ENCODE measurements at regions not wholly inside any gene's neighbourhood (a gene's known extent, or its start where the extent isn't known, plus 50 kb on each side); places are given as distances from the start of the nearest gene placed in this dataset.

DNA sequence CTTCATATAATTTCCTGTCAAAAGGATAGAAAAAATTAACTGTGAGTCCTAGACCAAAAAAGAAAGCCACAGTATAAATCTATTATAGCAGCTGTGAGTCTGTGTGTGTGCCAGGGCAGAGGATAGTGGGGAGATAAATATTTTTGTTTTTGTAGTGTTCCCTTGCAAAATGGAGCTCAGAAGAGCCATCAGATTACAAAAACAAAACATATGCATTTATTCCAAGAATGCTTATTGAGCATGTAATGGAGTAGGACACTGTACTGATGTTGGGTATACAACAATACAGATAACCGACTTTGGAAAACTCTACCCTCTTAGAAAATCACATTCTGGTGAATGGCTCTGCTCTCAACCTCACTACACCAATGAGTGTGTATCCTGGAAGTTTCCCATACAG, 111.0 kb downstream of the DMAC1 start:
- Histone ChIP-seq H3K36me3 (ENCODE audit: control insufficient read depth, insufficient read depth, low read length) (no peaks in the 10 kb centered on the region), H3K4me1 (no peaks in the 10 kb centered on the region), H3K4me2 (ENCODE audit: low read length) (no peak overlapping the region), H3K79me2 (no peaks in the 10 kb centered on the region), H3K4me3 (ENCODE audit: low read depth, low read length) (no peak overlapping the region), H3K9me3 (ENCODE audit: control insufficient read depth, low read length) (no peaks in the 10 kb centered on the region), H3K27ac (no peak overlapping the region), H3K27me3 (ENCODE audit: control insufficient read depth, insufficient read depth, low read length) (no peaks in the 10 kb centered on the region), H2AFZ (no peak overlapping the region), H3K9ac (no peak overlapping the region)
- TF ChIP-seq, protein P1, sequence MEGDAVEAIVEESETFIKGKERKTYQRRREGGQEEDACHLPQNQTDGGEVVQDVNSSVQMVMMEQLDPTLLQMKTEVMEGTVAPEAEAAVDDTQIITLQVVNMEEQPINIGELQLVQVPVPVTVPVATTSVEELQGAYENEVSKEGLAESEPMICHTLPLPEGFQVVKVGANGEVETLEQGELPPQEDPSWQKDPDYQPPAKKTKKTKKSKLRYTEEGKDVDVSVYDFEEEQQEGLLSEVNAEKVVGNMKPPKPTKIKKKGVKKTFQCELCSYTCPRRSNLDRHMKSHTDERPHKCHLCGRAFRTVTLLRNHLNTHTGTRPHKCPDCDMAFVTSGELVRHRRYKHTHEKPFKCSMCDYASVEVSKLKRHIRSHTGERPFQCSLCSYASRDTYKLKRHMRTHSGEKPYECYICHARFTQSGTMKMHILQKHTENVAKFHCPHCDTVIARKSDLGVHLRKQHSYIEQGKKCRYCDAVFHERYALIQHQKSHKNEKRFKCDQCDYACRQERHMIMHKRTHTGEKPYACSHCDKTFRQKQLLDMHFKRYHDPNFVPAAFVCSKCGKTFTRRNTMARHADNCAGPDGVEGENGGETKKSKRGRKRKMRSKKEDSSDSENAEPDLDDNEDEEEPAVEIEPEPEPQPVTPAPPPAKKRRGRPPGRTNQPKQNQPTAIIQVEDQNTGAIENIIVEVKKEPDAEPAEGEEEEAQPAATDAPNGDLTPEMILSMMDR (IDR thresholded peaks at IDR 0.05): no peak

DNA sequence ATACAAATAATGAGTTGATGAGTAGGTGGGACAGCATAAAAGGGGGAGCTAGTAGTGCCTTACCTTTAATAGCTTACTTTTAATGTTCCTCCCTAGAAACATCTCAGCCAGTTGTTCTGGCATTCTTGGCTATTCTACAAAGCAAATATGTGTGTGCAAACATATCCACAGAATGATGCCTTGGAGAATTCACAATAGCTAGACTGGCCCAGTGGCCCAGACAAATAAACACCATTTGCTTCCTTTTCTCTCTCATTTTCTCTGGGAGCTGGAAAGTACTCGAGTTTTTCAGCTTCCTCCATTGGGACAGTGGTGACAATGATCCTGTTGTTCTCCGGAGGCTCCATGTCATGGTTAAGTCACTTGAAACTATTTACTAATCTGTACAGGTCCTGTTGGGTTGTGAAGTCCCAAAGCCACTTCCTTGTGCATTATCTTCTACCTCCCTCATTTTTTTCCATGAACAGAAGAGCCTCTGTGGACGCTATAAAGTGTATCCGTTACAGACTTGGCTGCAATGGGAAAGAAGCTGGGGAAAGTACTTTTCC, 122.9 kb downstream of the DMAC1 start:
- no peaks in the 10 kb centered on the region for H3K9me3 ChIP-seq (ENCODE audit: control insufficient read depth, low read length)
- no peaks in the 10 kb centered on the region for H3K79me2 ChIP-seq
- no peak overlapping the region for H3K27ac ChIP-seq
- H3K36me3 ChIP-seq (ENCODE audit: control insufficient read depth, insufficient read depth, low read length): no peaks in the 10 kb centered on the region
- no peak overlapping the region for H2AFZ ChIP-seq
- H3K4me1 ChIP-seq: no peaks in the 10 kb centered on the region
- no peak overlapping the region for H3K4me3 ChIP-seq (ENCODE audit: low read depth, low read length)
- no peak overlapping the region for H3K9ac ChIP-seq
- H3K27me3 ChIP-seq (ENCODE audit: control insufficient read depth, insufficient read depth, low read length): no peaks in the 10 kb centered on the region
- TF ChIP-seq, protein P1 (IDR thresholded peaks at IDR 0.05): no peak
- H3K4me2 ChIP-seq (ENCODE audit: low read length): no peak overlapping the region

DNA sequence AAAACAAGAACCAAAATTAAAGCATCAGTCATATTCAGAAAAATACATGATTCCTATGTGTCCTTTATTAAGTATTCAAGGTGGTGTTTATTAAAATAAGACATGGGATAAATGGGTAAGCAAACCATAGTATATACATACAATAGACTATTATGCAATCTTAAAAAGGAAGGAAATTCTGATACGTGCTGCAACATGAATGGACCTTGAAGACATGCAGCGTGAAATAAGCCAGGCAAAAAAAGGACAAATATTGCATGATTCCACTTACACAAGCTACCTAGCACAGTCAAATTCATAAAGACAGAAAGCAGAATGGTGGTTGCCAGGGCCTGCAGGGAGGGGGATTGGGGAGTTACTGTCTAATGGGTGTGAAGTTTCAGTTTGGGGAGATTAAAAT, 127.7 kb downstream of the DMAC1 start:
- Histone ChIP-seq H3K4me1 (no peaks in the 10 kb centered on the region), H3K9me3 (ENCODE audit: control insufficient read depth, low read length) (no peaks in the 10 kb centered on the region), H3K27me3 (ENCODE audit: control insufficient read depth, insufficient read depth, low read length) (no peaks in the 10 kb centered on the region), H3K79me2 (no peaks in the 10 kb centered on the region), H3K4me3 (ENCODE audit: low read depth, low read length) (no peak overlapping the region), H2AFZ (no peak overlapping the region), H3K4me2 (ENCODE audit: low read length) (no peak overlapping the region), H3K36me3 (ENCODE audit: control insufficient read depth, insufficient read depth, low read length) (no peaks in the 10 kb centered on the region), H3K9ac (no peak overlapping the region), H3K27ac (no peak overlapping the region)
- TF ChIP-seq, protein P1 (IDR thresholded peaks at IDR 0.05): no peak

DNA sequence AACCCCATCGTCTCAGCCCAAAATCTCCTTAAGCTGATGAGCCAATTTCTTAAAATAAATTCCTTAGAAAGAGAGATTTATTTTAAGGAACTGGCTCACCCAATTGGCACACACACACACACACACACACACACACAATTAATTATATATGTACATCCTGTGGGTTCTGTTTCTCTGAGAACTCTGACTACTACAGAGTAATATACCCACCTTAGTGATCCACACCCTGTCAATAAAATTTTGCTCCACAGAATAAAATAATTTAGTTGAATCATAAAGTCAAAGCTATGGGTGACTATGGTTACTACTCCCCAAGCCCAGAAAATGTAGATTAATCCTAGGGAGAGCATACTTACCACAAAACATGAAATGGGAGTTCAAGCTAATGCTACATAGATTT, 131.0 kb downstream of the DMAC1 start:
- H3K4me3 ChIP-seq (ENCODE audit: low read depth, low read length): no peak overlapping the region
- no peaks in the 10 kb centered on the region for H3K9me3 ChIP-seq (ENCODE audit: control insufficient read depth, low read length)
- no peak overlapping the region for H2AFZ ChIP-seq
- no peaks in the 10 kb centered on the region for H3K27me3 ChIP-seq (ENCODE audit: control insufficient read depth, insufficient read depth, low read length)
- no peak overlapping the region for H3K27ac ChIP-seq
- H3K36me3 ChIP-seq (ENCODE audit: control insufficient read depth, insufficient read depth, low read length): no peaks in the 10 kb centered on the region
- no peak overlapping the region for H3K9ac ChIP-seq
- H3K79me2 ChIP-seq: no peaks in the 10 kb centered on the region
- TF ChIP-seq, protein P1 (IDR thresholded peaks at IDR 0.05): no peak
- H3K4me2 ChIP-seq (ENCODE audit: low read length): no peak overlapping the region
- no peaks in the 10 kb centered on the region for H3K4me1 ChIP-seq

DNA sequence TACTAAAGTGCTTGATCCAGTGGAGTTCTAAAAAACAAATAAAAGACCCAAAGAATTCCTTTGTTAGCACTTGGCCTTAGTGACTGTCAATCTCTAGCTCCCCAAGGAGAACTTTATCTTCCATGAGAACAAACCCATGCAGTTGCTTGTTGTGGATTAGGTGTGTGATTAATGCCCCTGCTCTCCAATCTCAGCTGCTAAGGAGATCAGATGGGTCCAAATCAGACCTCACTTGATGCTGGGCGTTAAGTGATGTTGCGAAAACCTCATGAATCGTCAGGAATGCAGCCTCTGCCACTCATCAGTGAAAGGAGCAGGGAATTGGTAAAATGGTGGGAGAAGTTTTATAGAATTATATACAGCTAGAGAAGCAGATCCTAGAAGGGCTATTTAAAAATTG, 133.7 kb downstream of the DMAC1 start:
- H3K4me3 ChIP-seq (ENCODE audit: low read depth, low read length): no peak overlapping the region
- H3K27me3 ChIP-seq (ENCODE audit: control insufficient read depth, insufficient read depth, low read length): no peaks in the 10 kb centered on the region
- TF ChIP-seq, protein P1 (IDR thresholded peaks at IDR 0.05): no peak
- no peak overlapping the region for H3K4me2 ChIP-seq (ENCODE audit: low read length)
- H3K4me1 ChIP-seq: no peaks in the 10 kb centered on the region
- no peaks in the 10 kb centered on the region for H3K79me2 ChIP-seq
- H3K27ac ChIP-seq: no peak overlapping the region
- H3K9me3 ChIP-seq (ENCODE audit: control insufficient read depth, low read length): no peaks in the 10 kb centered on the region
- no peaks in the 10 kb centered on the region for H3K36me3 ChIP-seq (ENCODE audit: control insufficient read depth, insufficient read depth, low read length)
- H2AFZ ChIP-seq: no peak overlapping the region
- no peak overlapping the region for H3K9ac ChIP-seq
